OCI-LY7 (cell line): ENCODE measurements at regions not wholly inside any gene's neighbourhood (a gene's known extent, or its start where the extent isn't known, plus 50 kb on each side); places are given as distances from the start of the nearest gene placed in this dataset.

Experiments
- EZH2phosphoT487 ChIP-seq: fragments of 200-600 bp; sonication (generic); IDR thresholded peaks from 2 replicates; pipeline ENCODE4 v1.6.1; 2018; ENCODE audit warnings: low read depth, borderline replicate concordance, mild to moderate bottlenecking, mixed run types, antibody characterized with exemption, low read length, moderate library complexity, mixed read lengths
- TF ChIP-seq, protein P1 (sequence below): fragments of 200-600 bp; sonication (generic); conservative IDR thresholded peaks from 2 replicates; pipeline ENCODE4 v1.5.1; 2014; ENCODE audit warnings: mild to moderate bottlenecking, antibody characterized with exemption, low read length, moderate library complexity, mixed read lengths

DNA sequence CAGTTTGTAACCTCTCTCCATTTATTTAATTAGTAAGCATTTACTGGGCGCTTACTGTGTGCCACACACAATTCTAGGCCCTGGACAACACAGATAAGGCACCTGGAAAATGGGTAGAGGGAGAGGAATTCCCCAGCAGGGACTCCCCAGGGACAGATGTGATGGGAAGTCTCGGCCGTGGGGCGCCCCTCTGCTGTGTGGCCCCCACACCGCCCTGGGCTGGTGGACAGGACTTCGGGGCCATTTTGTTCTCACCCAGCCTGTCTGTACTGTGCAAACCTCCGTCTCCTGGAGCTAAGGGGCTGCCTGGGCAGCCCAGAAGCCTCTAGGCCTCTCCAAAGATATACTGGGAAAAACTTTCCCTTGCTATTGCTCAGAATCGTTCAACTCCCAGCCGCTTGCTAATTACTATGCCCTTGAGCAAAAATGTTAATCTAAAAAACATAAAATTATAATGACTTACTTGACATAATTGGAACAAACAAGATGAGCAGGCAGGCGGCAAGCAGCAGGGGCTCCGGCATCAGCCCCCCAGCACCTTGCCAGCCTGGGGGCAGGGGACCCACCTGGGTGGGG, 64.4 kb upstream of the NCOR2 start:
- TF ChIP-seq, protein P1, sequence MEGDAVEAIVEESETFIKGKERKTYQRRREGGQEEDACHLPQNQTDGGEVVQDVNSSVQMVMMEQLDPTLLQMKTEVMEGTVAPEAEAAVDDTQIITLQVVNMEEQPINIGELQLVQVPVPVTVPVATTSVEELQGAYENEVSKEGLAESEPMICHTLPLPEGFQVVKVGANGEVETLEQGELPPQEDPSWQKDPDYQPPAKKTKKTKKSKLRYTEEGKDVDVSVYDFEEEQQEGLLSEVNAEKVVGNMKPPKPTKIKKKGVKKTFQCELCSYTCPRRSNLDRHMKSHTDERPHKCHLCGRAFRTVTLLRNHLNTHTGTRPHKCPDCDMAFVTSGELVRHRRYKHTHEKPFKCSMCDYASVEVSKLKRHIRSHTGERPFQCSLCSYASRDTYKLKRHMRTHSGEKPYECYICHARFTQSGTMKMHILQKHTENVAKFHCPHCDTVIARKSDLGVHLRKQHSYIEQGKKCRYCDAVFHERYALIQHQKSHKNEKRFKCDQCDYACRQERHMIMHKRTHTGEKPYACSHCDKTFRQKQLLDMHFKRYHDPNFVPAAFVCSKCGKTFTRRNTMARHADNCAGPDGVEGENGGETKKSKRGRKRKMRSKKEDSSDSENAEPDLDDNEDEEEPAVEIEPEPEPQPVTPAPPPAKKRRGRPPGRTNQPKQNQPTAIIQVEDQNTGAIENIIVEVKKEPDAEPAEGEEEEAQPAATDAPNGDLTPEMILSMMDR = no peak
- TF ChIP-seq EZH2phosphoT487 = no peak
